Esophagus squamous epithelium (tissue), 5 donors: ENCODE measurements at regions not wholly inside any gene's neighbourhood (a gene's known extent, or its start where the extent isn't known, plus 50 kb on each side); places are given as distances from the start of the nearest gene placed in this dataset.

Experiments
- DNase-seq: peaks from one replicate; lab custom pipeline; 2025; lab: John Stamatoyannopoulos, UW
- H3K27ac ChIP-seq, 4 donors: fragments of 200-600 bp; sonication (generic); one replicate each; pipeline ENCODE4 v1.5.1; 2016 to 2019; ENCODE audit warnings: mild to moderate bottlenecking in 1 of 4
- H3K27me3 ChIP-seq, 4 donors: fragments of 200-600 bp; sonication (generic); 1 replicate in 3 of 4; 2 replicates in 1 of 4; pipeline versions ENCODE4 v1.5.1 to v1.6.0; 2017 to 2021; ENCODE audit warnings: antibody characterized with exemption in 1 of 4
- H3K36me3 ChIP-seq, 3 donors: fragments of 200-600 bp; sonication (generic); one replicate each; pipeline ENCODE4 v1.5.1; 2016 to 2019
- H3K4me1 ChIP-seq, 3 donors: fragments of 200-600 bp; sonication (generic); one replicate each; pipeline ENCODE4 v1.5.1; 2017 to 2019
- H3K4me3 ChIP-seq, 4 donors: fragments of 200-600 bp; sonication (generic); 1 replicate in 3 of 4; 2 replicates in 1 of 4; pipeline ENCODE4 v1.5.1; 2016 to 2019; ENCODE audit warnings: mild to moderate bottlenecking in 2 of 4, moderate library complexity in 1 of 4
- H3K9me3 ChIP-seq, 3 donors: fragments of 200-600 bp; sonication (generic); one replicate each; pipeline ENCODE4 v1.5.1; 2016 to 2019
- CTCF ChIP-seq, 6 experiments: fragments of 450-650 bp in 4 of 6; fragments of 200-600 bp in 2 of 6; sonication (generic) in 2 of 6; IDR thresholded peaks; one replicate each; pipeline ENCODE4 v1.5.1; 2016 to 2019; ENCODE audit warnings: antibody characterized with exemption in 6 of 6, mild to moderate bottlenecking in 4 of 6, moderate library complexity in 4 of 6
- POLR2A ChIP-seq, 4 donors: fragments of 450-650 bp; IDR thresholded peaks; one replicate each; pipeline ENCODE4 v1.6.1; 2017; ENCODE audit warnings: antibody characterized with exemption in 4 of 4, mild to moderate bottlenecking in 4 of 4, moderate library complexity in 3 of 4
- WGBS, 2 donors: methylation state at CpG; one replicate each; pipeline ENCODE4 v1.1.5; 2018; 5-methylcytosine and 5-hydroxymethylcytosine counted together
- intact Hi-C: fragments of 100-400 bp; cut with DNase I; formaldehyde crosslinking; loops from one replicate; pipeline ENCODE4 v1.15.0; 2022
- donor health status: DM: yes; HTN: yes; CAD: no.

- WGBS, 2 donors: 58 to 67% methylated on average over 1 of the region's 1 CpG
- Histone ChIP-seq H3K27ac (no peak overlapping the region), H3K36me3 (no peaks in the 10 kb centered on the region), H3K4me1 (no peaks in the 10 kb centered on the region), H3K4me3 (no peak overlapping the region), H3K27me3 (peaks cover 0 to 40% (median 0%) of the 10 kb centered on the region in 4 donors), H3K9me3 (no peaks in the 10 kb centered on the region)
- no peak for DNase-seq
- TF ChIP-seq CTCF (IDR thresholded peaks at IDR 0.05): no peak
- no peak for TF ChIP-seq POLR2A (IDR thresholded peaks at IDR 0.05)
- intact Hi-C loops: no loop called here
Measured at GRCh38 chr1:34372891-34373290, 196.2 kb downstream of the C1orf94 start.

- no peak for TF ChIP-seq POLR2A (IDR thresholded peaks at IDR 0.05)
- no peak for TF ChIP-seq CTCF (IDR thresholded peaks at IDR 0.05)
- no peak for DNase-seq
- no peak overlapping the region for H3K27ac ChIP-seq
- no peaks in the 10 kb centered on the region for H3K36me3 ChIP-seq
- peaks cover 0 to 50% (median 0%) of the 10 kb centered on the region in 4 donors for H3K27me3 ChIP-seq
- no peak overlapping the region for H3K4me3 ChIP-seq
- intact Hi-C loops: no loop called here
- H3K9me3 ChIP-seq: no peaks in the 10 kb centered on the region
- no peaks in the 10 kb centered on the region for H3K4me1 ChIP-seq
Measured at GRCh38 chr1:34373912-34374311, 197.2 kb downstream of the C1orf94 start.

GRCh38 chr1:34376531-34376930 lies 199.8 kb downstream of the C1orf94 start:
- TF ChIP-seq CTCF (IDR thresholded peaks at IDR 0.05): no peak
- no peak for TF ChIP-seq POLR2A (IDR thresholded peaks at IDR 0.05)
- H3K4me3 ChIP-seq: no peak overlapping the region
- no peaks in the 10 kb centered on the region for H3K4me1 ChIP-seq
- WGBS, 2 donors: 34 to 38% methylated on average over 2 of the region's 2 CpGs
- peaks cover 0 to 68% (median 0%) of the 10 kb centered on the region in 4 donors for H3K27me3 ChIP-seq
- no peak overlapping the region for H3K27ac ChIP-seq
- H3K9me3 ChIP-seq: no peaks in the 10 kb centered on the region
- no peaks in the 10 kb centered on the region for H3K36me3 ChIP-seq
- DNase-seq: no peak
- intact Hi-C loops: no loop called here

GRCh38 chr1:34378968-34379856 lies 202.5 kb downstream of the C1orf94 start:
- no peak for TF ChIP-seq CTCF (IDR thresholded peaks at IDR 0.05)
- no peak for TF ChIP-seq POLR2A (IDR thresholded peaks at IDR 0.05)
- H3K36me3 ChIP-seq: no peaks in the 10 kb centered on the region
- 38 to 43% methylated on average over 11 of the region's 11 CpGs for WGBS, 2 donors
- H3K27me3 ChIP-seq: peaks cover 0 to 67% (median 0%) of the 10 kb centered on the region in 4 donors
- H3K4me1 ChIP-seq: no peaks in the 10 kb centered on the region
- DNase-seq: no peak
- intact Hi-C loops: no loop called here
- no peak overlapping the region for H3K4me3 ChIP-seq
- H3K9me3 ChIP-seq: no peaks in the 10 kb centered on the region
- H3K27ac ChIP-seq: no peak overlapping the region

GRCh38 chr1:34379911-34380310 lies 203.2 kb downstream of the C1orf94 start:
- WGBS, 2 donors: 50 to 74% methylated on average over 4 of the region's 4 CpGs

More at GRCh38 chr1:34379911-34380310, 203.2 kb downstream of the C1orf94 start:
- H3K4me1 ChIP-seq: no peaks in the 10 kb centered on the region
- no peak overlapping the region for H3K4me3 ChIP-seq
- H3K27me3 ChIP-seq: peaks cover 0 to 67% (median 0%) of the 10 kb centered on the region in 4 donors
- no peaks in the 10 kb centered on the region for H3K36me3 ChIP-seq
- no peak overlapping the region for H3K27ac ChIP-seq
- H3K9me3 ChIP-seq: no peaks in the 10 kb centered on the region
- no peak for DNase-seq
- no peak for TF ChIP-seq POLR2A (IDR thresholded peaks at IDR 0.05)
- no peak for TF ChIP-seq CTCF (IDR thresholded peaks at IDR 0.05)
- intact Hi-C loops: no loop called here
